ENCODE measurements at regions not wholly inside any gene's neighbourhood (a gene's known extent, or its start where the extent isn't known, plus 50 kb on each side); places are given as distances from the start of the nearest gene placed in this dataset.

GRCh38 chr13:106232681-106233080, 302.8 kb downstream of the EFNB2 start:
- DNase-seq = no peak

GRCh38 chr13:106230450-106230849, 305.0 kb downstream of the EFNB2 start:
- no peak for DNase-seq

- DNase-seq = no peak
Observed at GRCh38 chr13:106225126-106225525, 310.3 kb downstream of the EFNB2 start.

GRCh38 chr13:106220211-106220610, 315.3 kb downstream of the EFNB2 start:
- DNase-seq = no peak

GRCh38 chr13:106213028-106213757, 322.3 kb downstream of the EFNB2 start:
- no peak for DNase-seq

GRCh38 chr13:106212386-106213010, 323.0 kb downstream of the EFNB2 start:
- DNase-seq = no peak

- DNase-seq = no peak
Observed at GRCh38 chr13:106210324-106210723, 325.1 kb downstream of the EFNB2 start.

- DNase-seq = no peak
Observed at GRCh38 chr13:106205871-106206270, 329.6 kb downstream of the EFNB2 start.

- no peak for DNase-seq
Observed at GRCh38 chr13:106197496-106197895, 338.0 kb downstream of the EFNB2 start.

GRCh38 chr13:106187501-106188095, 347.9 kb downstream of the EFNB2 start:
- DNase-seq = no peak

- DNase-seq = no peak
Observed at GRCh38 chr13:106187101-106187500, 348.4 kb downstream of the EFNB2 start.

- no peak for DNase-seq
Observed at GRCh38 chr13:106186366-106187030, 349.0 kb downstream of the EFNB2 start.

GRCh38 chr13:106184790-106185189, 350.7 kb downstream of the EFNB2 start:
- DNase-seq = no peak

- DNase-seq = no peak
Observed at GRCh38 chr13:106183410-106184065, 351.9 kb downstream of the EFNB2 start.

- DNase-seq = no peak
Observed at GRCh38 chr13:106182404-106182803, 353.1 kb downstream of the EFNB2 start.

- no peak for DNase-seq
Observed at GRCh38 chr13:106178816-106179215, 356.6 kb downstream of the EFNB2 start.

GRCh38 chr13:106177146-106177545, 358.3 kb downstream of the EFNB2 start:
- DNase-seq = no peak

GRCh38 chr13:106176117-106176516, 359.3 kb downstream of the EFNB2 start:
- DNase-seq = no peak

- no peak for DNase-seq
Observed at GRCh38 chr13:106173891-106174610, 361.4 kb downstream of the EFNB2 start.

GRCh38 chr13:106173346-106173745, 362.1 kb downstream of the EFNB2 start:
- no peak for DNase-seq

- DNase-seq = no peak
Observed at GRCh38 chr13:106172176-106172905, 363.1 kb downstream of the EFNB2 start.

GRCh38 chr13:106163426-106163825, 372.0 kb downstream of the EFNB2 start:
- no peak for DNase-seq
